Large intestine (tissue), 3 donors: ENCODE measurements at regions not wholly inside any gene's neighbourhood (a gene's known extent, or its start where the extent isn't known, plus 50 kb on each side); places are given as distances from the start of the nearest gene placed in this dataset.
"Not testable (repeated sequence)": the region's sequence is repeated elsewhere in the genome, so short reads cannot be mapped to it uniquely, and the experiment has no call there.

Source experiments
- DNase-seq, 2 donors: peaks; one replicate each; pipeline versions ENCODE4 v3.0.0 to v3.0.0-alpha.2; 2013
- H3K27ac ChIP-seq: one replicate; pipeline ENCODE4 v1.5.1; 2013; ENCODE audit warnings: low read length
- H3K27me3 ChIP-seq: 2 replicates; pipeline ENCODE4 v1.6.1; 2013; ENCODE audit warnings: low read length; ENCODE audit not compliant: control insufficient read depth, insufficient read depth
- H3K36me3 ChIP-seq: 2 replicates; pipeline ENCODE4 v1.6.1; 2013; ENCODE audit warnings: low read length; ENCODE audit not compliant: control insufficient read depth, insufficient read depth
- H3K4me1 ChIP-seq: one replicate; pipeline ENCODE4 v1.6.1; 2013; ENCODE audit warnings: low read length; ENCODE audit not compliant: control insufficient read depth, insufficient read depth
- H3K4me3 ChIP-seq: one replicate; pipeline ENCODE4 v1.5.1; 2013; ENCODE audit warnings: low read length
- H3K9me3 ChIP-seq: one replicate; pipeline ENCODE4 v1.6.1; 2013; ENCODE audit warnings: mild to moderate bottlenecking, low read depth, low read length, moderate library complexity; ENCODE audit not compliant: control insufficient read depth
- WGBS: methylation state at CpG from one replicate; pipeline ENCODE4 v1.1.5; 2013; ENCODE audit warnings: low lambda C conversion rate; ENCODE audit not compliant: insufficient coverage; 5-methylcytosine and 5-hydroxymethylcytosine counted together

GRCh38 chr6:76856065-76856464 is 607.2 kb downstream of the HTR1B start:
- Histone ChIP-seq H3K36me3 (no peaks in the 10 kb centered on the region), H3K27ac (peak overlapping the region; percentile 70), H3K4me1 (no peaks in the 10 kb centered on the region), H3K4me3 (no peak overlapping the region), H3K27me3 (no peaks in the 10 kb centered on the region), H3K9me3 (no peaks in the 10 kb centered on the region)
- DNase-seq: peak in 1 of 2 donors; percentile 33
- WGBS: 36% methylated on average over 2 of the region's 5 CpGs

- H3K27me3 ChIP-seq: no peaks in the 10 kb centered on the region
- H3K4me3 ChIP-seq: no peak overlapping the region
- H3K27ac ChIP-seq: no peak overlapping the region
- DNase-seq: peak in 1 of 2 donors; percentile 51
- H3K36me3 ChIP-seq: no peaks in the 10 kb centered on the region
- no CpG with 5 or more reads among the region's 1 CpG for whole genome bisulfite sequencing
- no peaks in the 10 kb centered on the region for H3K4me1 ChIP-seq
- no peaks in the 10 kb centered on the region for H3K9me3 ChIP-seq
Measured at GRCh38 chr6:76852776-76853175, 610.5 kb downstream of the HTR1B start.

- H3K36me3 ChIP-seq, H3K4me3 ChIP-seq, H3K4me1 ChIP-seq, H3K9me3 ChIP-seq, H3K27ac ChIP-seq, DNase-seq, H3K27me3 ChIP-seq: not testable (repeated sequence)
- no CpG with 5 or more reads among the region's 9 CpGs for WGBS
Measured at GRCh38 chr6:76849274-76849970, 613.9 kb downstream of the HTR1B start.

- WGBS: 0% methylated on average over 1 of the region's 1 CpG
- no peaks in the 10 kb centered on the region for H3K9me3 ChIP-seq
- no peak for DNase-seq
- H3K36me3 ChIP-seq: no peaks in the 10 kb centered on the region
- H3K27me3 ChIP-seq: no peaks in the 10 kb centered on the region
- no peak overlapping the region for H3K27ac ChIP-seq
- H3K4me3 ChIP-seq: no peak overlapping the region
- H3K4me1 ChIP-seq: peaks cover 3% of the 10 kb centered on the region
Measured at GRCh38 chr6:76843054-76843822, 620.1 kb downstream of the HTR1B start.

GRCh38 chr6:76840865-76841264 is 622.4 kb downstream of the HTR1B start:
- no peaks in the 10 kb centered on the region for H3K9me3 ChIP-seq
- H3K27ac ChIP-seq: peak overlapping the region; percentile 44
- H3K4me1 ChIP-seq: peaks cover 3% of the 10 kb centered on the region
- H3K4me3 ChIP-seq: no peak overlapping the region
- no peaks in the 10 kb centered on the region for H3K36me3 ChIP-seq
- no peak for DNase-seq
- no peaks in the 10 kb centered on the region for H3K27me3 ChIP-seq
- whole genome bisulfite sequencing: 100% methylated on average over 1 of the region's 3 CpGs

GRCh38 chr6:76840041-76840745 is 623.1 kb downstream of the HTR1B start:
- 40% methylated on average over 1 of the region's 3 CpGs for WGBS
- Histone ChIP-seq H3K9me3 (no peaks in the 10 kb centered on the region), H3K4me1 (peaks cover 3% of the 10 kb centered on the region), H3K4me3 (no peak overlapping the region), H3K27ac (peak overlapping the region; percentile 44), H3K27me3 (no peaks in the 10 kb centered on the region), H3K36me3 (no peaks in the 10 kb centered on the region)
- DNase-seq: peak; percentile 29 to 78

GRCh38 chr6:76839505-76839904 is 623.8 kb downstream of the HTR1B start:
- Histone ChIP-seq H3K27ac (peak overlapping the region; percentile 39), H3K27me3 (no peaks in the 10 kb centered on the region), H3K4me1 (peaks cover 3% of the 10 kb centered on the region), H3K36me3 (no peaks in the 10 kb centered on the region), H3K9me3 (no peaks in the 10 kb centered on the region), H3K4me3 (no peak overlapping the region)
- DNase-seq: no peak
- 100% methylated on average over 2 of the region's 2 CpGs for WGBS

- no peak overlapping the region for H3K4me3 ChIP-seq
- H3K9me3 ChIP-seq: no peaks in the 10 kb centered on the region
- peaks cover 3% of the 10 kb centered on the region for H3K4me1 ChIP-seq
- H3K36me3 ChIP-seq: no peaks in the 10 kb centered on the region
- H3K27me3 ChIP-seq: no peaks in the 10 kb centered on the region
- WGBS: 80% methylated on average over 1 of the region's 5 CpGs
- no peak for DNase-seq
- no peak overlapping the region for H3K27ac ChIP-seq
Measured at GRCh38 chr6:76837564-76837963, 625.7 kb downstream of the HTR1B start.

- no peak overlapping the region for H3K27ac ChIP-seq
- 91% methylated on average over 1 of the region's 1 CpG for WGBS
- H3K9me3 ChIP-seq: no peaks in the 10 kb centered on the region
- no peak for DNase-seq
- H3K36me3 ChIP-seq: no peaks in the 10 kb centered on the region
- no peaks in the 10 kb centered on the region for H3K27me3 ChIP-seq
- H3K4me1 ChIP-seq: peaks cover 1% of the 10 kb centered on the region
- H3K4me3 ChIP-seq: no peak overlapping the region
Measured at GRCh38 chr6:76835695-76836094, 627.6 kb downstream of the HTR1B start.

GRCh38 chr6:76835293-76835692 is 628.0 kb downstream of the HTR1B start:
- H3K9me3 ChIP-seq: no peaks in the 10 kb centered on the region
- DNase-seq: no peak
- H3K4me1 ChIP-seq: no peaks in the 10 kb centered on the region
- no peaks in the 10 kb centered on the region for H3K27me3 ChIP-seq
- H3K4me3 ChIP-seq: no peak overlapping the region
- WGBS: no CpG with 5 or more reads among the region's 1 CpG
- H3K36me3 ChIP-seq: no peaks in the 10 kb centered on the region
- H3K27ac ChIP-seq: no peak overlapping the region
